ENCODE measurements at regions not wholly inside any gene's neighbourhood (a gene's known extent, or its start where the extent isn't known, plus 50 kb on each side); places are given as distances from the start of the nearest gene placed in this dataset.

DNA sequence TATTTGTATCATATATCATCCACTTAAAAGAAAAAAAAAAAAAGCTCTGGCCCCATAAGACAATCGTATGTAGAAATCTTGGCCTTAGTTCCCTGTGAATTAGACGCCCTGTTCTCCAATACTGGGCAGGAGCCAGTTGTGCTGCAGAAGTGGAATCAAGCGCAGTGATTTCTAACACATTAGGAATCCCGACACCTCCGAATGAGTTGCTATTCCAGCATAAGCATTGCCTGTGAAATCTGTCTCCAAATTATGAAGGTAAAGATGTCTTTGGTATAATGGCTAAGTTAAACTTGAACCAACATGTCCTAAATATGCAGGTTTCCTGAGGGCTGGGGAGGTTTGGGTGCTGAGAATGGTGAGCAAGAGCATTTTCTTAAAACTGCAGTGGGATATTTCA lies 199.4 kb upstream of the ARRDC4 start:
- no peak overlapping the region for H3K4me3 ChIP-seq (ENCODE audit: low read depth in 1 of 2, low read length in 1 of 2)
- no peaks in the 10 kb centered on the region for H3K27me3 ChIP-seq
- H3K36me3 ChIP-seq, result no peaks in the 10 kb centered on the region
- TF ChIP-seq, protein P1, sequence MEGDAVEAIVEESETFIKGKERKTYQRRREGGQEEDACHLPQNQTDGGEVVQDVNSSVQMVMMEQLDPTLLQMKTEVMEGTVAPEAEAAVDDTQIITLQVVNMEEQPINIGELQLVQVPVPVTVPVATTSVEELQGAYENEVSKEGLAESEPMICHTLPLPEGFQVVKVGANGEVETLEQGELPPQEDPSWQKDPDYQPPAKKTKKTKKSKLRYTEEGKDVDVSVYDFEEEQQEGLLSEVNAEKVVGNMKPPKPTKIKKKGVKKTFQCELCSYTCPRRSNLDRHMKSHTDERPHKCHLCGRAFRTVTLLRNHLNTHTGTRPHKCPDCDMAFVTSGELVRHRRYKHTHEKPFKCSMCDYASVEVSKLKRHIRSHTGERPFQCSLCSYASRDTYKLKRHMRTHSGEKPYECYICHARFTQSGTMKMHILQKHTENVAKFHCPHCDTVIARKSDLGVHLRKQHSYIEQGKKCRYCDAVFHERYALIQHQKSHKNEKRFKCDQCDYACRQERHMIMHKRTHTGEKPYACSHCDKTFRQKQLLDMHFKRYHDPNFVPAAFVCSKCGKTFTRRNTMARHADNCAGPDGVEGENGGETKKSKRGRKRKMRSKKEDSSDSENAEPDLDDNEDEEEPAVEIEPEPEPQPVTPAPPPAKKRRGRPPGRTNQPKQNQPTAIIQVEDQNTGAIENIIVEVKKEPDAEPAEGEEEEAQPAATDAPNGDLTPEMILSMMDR (IDR thresholded peaks at IDR 0.05), result no peak
- H3K4me1 ChIP-seq (ENCODE audit: control insufficient read depth in 1 of 2, insufficient read depth in 1 of 2, low read depth in 1 of 2, low read length in 1 of 2), result no peaks in the 10 kb centered on the region
- no peaks in the 10 kb centered on the region for H3K9me3 ChIP-seq
- no peak overlapping the region for H3K27ac ChIP-seq

DNA sequence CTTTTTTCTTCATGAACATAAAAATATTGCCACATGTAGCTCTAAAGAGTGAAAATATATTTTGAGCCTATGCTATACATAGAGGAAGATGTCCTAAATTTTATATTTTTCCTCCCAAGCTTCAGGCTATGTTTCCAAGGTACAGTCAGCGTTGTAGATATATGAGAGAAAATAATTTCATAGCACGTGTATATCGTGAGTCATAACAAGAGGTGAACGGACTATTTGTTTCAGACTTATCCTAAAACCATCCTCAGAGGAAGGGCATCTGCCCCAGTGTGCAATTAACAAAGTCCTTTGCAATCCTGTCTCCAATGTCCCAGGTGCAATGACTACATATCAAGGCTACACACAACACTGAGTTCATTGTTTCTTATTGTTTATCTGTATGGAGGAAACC lies 177.3 kb upstream of the ARRDC4 start:
- Histone ChIP-seq H3K4me1 (ENCODE audit: control insufficient read depth in 1 of 2, insufficient read depth in 1 of 2, low read depth in 1 of 2, low read length in 1 of 2) (no peaks in the 10 kb centered on the region), H3K4me3 (ENCODE audit: low read depth in 1 of 2, low read length in 1 of 2) (no peak overlapping the region), H3K9me3 (no peaks in the 10 kb centered on the region), H3K27me3 (no peaks in the 10 kb centered on the region), H3K27ac (no peak overlapping the region), H3K36me3 (no peaks in the 10 kb centered on the region)
- TF ChIP-seq, protein P1 (IDR thresholded peaks at IDR 0.05), result no peak

DNA sequence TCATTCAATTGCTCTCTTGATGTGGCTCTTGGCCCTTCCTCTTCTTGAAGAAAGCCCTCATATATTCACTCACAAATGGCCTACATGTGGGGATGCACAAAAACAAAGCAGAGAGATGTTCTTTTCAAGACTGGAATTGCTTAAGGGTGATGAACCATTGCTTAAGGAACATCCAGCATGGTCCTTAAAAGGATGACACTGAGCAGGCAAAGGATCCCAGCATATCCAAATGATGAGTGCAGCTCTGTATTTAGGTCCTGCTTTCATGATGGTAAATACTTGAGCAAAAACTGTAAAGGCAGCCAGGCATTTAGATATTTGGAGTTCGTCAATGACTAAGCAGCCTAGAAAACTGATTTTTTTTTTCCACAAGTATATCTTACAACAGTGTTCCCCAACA lies 173.8 kb upstream of the ARRDC4 start:
- no peaks in the 10 kb centered on the region for H3K27me3 ChIP-seq
- H3K27ac ChIP-seq, result no peak overlapping the region
- H3K36me3 ChIP-seq, result no peaks in the 10 kb centered on the region
- H3K4me1 ChIP-seq (ENCODE audit: control insufficient read depth in 1 of 2, insufficient read depth in 1 of 2, low read depth in 1 of 2, low read length in 1 of 2), result no peaks in the 10 kb centered on the region
- TF ChIP-seq, protein P1 (IDR thresholded peaks at IDR 0.05), result no peak
- no peak overlapping the region for H3K4me3 ChIP-seq (ENCODE audit: low read depth in 1 of 2, low read length in 1 of 2)
- H3K9me3 ChIP-seq, result no peaks in the 10 kb centered on the region

DNA sequence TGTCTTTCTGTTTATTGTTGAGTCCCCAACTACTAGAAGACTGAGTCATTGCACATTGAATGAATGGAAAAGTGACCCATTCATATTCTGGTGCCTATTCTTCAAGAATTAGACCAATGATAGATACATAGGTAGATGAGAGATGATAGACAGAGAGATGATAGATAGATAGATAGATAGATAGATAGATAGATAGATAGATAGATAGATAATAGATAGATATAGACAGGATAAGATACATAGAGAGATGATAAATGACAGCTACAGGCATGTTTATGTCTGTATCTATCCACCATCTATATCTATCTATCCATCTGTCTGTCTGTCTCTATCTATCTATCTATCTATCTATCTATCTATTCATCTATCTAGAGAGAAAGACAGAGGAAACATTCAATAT lies 170.3 kb upstream of the ARRDC4 start:
- Histone ChIP-seq H3K4me3 (ENCODE audit: low read depth in 1 of 2, low read length in 1 of 2) (no peak overlapping the region), H3K27ac (no peak overlapping the region), H3K9me3 (no peaks in the 10 kb centered on the region), H3K27me3 (no peaks in the 10 kb centered on the region), H3K4me1 (ENCODE audit: control insufficient read depth in 1 of 2, insufficient read depth in 1 of 2, low read depth in 1 of 2, low read length in 1 of 2) (no peaks in the 10 kb centered on the region), H3K36me3 (no peaks in the 10 kb centered on the region)
- TF ChIP-seq, protein P1 (IDR thresholded peaks at IDR 0.05), result no peak

DNA sequence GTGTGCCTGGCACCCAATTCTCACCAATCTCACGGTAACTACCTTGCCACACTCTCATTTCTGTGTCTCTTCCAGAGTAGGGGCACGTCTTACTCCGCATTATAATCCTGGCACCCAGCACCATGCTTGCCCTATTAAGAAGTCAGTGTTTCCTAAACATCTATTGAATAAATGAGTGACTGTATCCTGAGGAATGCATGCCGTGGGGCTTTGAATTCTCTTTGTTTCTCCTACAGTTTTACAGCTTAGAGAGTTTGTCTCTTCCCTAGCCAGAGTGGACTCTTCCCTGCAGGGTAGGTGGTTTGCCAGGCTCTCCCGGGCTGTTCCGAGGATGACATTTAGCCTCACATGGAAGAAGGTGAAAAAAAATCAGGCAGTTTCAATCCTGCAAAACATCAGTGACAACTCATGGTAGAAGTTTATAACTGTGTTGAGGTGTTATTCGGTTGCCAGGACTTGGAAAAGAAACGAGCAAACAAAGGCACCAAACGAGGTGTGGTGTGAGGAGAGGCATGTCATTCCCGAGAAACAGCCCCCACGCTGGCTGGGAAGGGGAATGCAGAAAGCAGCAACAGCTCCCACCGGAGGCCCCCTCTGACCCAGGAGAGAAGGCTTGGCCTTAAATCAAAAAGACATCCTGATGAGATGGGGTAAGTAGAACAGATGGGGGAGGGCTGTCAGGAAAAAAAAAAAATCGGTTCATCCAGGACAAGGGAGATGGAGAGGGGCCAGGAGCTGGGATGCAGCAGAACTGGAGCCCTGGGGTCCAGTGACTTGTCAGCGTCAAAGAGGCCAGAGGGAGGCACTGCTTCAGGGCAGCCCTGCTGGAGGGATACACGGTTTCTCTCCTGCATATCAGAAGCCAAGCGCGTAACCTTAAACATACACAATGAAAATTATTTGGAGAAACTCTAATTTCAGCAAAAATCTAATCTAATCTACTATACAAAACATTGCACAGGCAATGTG lies 168.4 kb upstream of the ARRDC4 start:
- Histone ChIP-seq H3K27me3 (no peaks in the 10 kb centered on the region), H3K4me1 (ENCODE audit: control insufficient read depth in 1 of 2, insufficient read depth in 1 of 2, low read depth in 1 of 2, low read length in 1 of 2) (no peaks in the 10 kb centered on the region), H3K27ac (no peak overlapping the region), H3K36me3 (no peaks in the 10 kb centered on the region), H3K9me3 (no peaks in the 10 kb centered on the region), H3K4me3 (ENCODE audit: low read depth in 1 of 2, low read length in 1 of 2) (no peak overlapping the region)
- TF ChIP-seq, protein P1 (IDR thresholded peaks at IDR 0.05), result no peak
